ENCODE measurements at regions not wholly inside any gene's neighbourhood (a gene's known extent, or its start where the extent isn't known, plus 50 kb on each side); places are given as distances from the start of the nearest gene placed in this dataset.
"Not testable (repeated sequence)": the region's sequence is repeated elsewhere in the genome, so short reads cannot be mapped to it uniquely, and the experiment has no call there.

DNA sequence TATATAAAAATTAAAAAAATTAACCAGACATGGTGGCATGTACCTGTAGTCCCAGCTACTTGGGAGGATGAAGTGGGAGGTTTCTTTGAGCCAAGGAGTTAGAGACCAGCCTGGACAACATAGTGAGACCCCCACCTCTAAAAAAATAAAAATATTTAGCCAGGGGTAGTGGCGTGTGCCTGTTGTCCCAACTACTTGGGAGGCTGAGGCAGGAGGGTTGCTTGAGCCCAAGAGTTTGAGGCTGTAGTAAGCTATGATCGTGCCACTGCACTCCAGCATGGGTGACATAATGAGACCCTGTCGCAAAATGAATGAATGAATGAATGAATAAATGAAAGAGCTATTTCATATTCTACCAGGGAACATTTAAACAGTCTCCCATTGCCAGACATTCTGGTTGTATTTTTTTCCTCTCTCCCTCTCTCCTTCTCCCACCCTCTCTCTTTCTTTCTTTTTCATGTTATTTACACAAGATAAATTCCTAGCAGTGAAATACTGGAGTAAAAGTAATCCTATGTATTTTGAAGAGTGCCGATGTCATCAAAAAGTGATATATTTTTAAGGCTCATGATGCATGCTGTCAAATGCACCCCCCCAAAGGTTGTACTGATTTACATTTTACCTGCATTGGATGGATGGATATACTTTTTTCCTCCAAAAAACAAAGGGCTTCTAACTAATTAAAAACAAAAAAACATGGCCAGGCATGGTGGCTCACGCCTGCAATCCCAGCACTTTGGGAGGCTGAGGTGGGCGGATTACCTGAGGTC, 194.8 kb upstream of the ZNF217 start:
- Histone ChIP-seq H3K9ac (ENCODE audit: low read depth, low read length) (no peak overlapping the region), H3K36me3 (ENCODE audit: insufficient read depth, low read length) (no peaks in the 10 kb centered on the region), H3K9me3 (ENCODE audit: control insufficient read depth, insufficient read depth, low read length) (peaks cover 5% of the 10 kb centered on the region; the same call in 1 of the 2 replicates), H3K4me1 (ENCODE audit: insufficient read depth, low read length) (peaks cover 26% of the 10 kb centered on the region)

GRCh38 chr20:53787491-53787931, 193.9 kb upstream of the ZNF217 start:
- not testable (repeated sequence) for H3K9ac ChIP-seq (ENCODE audit: low read depth, low read length); H3K36me3 ChIP-seq (ENCODE audit: insufficient read depth, low read length); H3K9me3 ChIP-seq (ENCODE audit: control insufficient read depth, insufficient read depth, low read length)
- H3K4me1 ChIP-seq (ENCODE audit: insufficient read depth, low read length): peaks cover 26% of the 10 kb centered on the region

DNA sequence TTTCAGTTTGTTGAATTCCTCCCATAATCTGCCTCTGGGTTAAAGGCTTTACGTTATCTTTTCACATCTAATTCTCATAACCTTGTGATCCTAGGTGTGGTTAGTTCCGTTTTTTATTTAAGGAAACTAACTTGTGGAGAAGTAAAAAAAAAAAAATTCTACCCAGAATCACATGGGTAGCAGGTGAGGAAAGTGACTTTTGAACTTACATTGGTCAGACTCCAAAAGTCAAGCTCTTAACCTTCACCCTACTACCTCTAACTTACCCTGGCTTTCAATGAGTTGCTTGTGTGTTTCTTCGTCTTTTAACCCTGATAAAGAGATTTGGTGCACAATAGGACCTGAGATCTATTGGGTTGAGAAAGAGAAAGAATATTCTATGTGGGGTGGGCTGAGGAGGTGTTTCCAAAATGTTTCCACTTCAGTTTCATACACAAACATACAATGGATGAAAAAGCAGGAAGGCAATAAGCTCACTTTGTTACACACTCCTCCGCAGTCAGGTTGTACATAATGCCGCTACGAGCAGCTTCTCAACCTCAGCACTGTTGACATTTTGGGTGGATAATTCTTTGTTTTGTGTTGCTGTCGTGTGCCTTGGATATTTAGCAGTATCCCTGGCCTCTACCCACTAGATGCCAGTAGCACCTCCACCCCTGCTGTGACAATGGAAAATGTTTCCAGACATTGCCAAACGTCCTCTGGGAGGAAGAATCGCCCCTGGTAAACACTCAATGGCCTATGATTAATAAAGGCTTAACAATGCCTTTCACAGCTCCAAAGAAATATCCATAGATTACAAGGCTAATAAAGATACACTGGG, 193.0 kb upstream of the ZNF217 start:
- peaks cover 26% of the 10 kb centered on the region for H3K4me1 ChIP-seq (ENCODE audit: insufficient read depth, low read length)
- no peak overlapping the region for H3K9ac ChIP-seq (ENCODE audit: low read depth, low read length)
- no peaks in the 10 kb centered on the region for H3K36me3 ChIP-seq (ENCODE audit: insufficient read depth, low read length)
- H3K9me3 ChIP-seq (ENCODE audit: control insufficient read depth, insufficient read depth, low read length): no peaks in the 10 kb centered on the region

GRCh38 chr20:53786071-53786444, 192.4 kb upstream of the ZNF217 start:
- H3K9ac ChIP-seq (ENCODE audit: low read depth, low read length): no peak overlapping the region
- peaks cover 26% of the 10 kb centered on the region for H3K4me1 ChIP-seq (ENCODE audit: insufficient read depth, low read length)
- H3K36me3 ChIP-seq (ENCODE audit: insufficient read depth, low read length): no peaks in the 10 kb centered on the region
- H3K9me3 ChIP-seq (ENCODE audit: control insufficient read depth, insufficient read depth, low read length): no peaks in the 10 kb centered on the region

GRCh38 chr20:53785320-53785719, 191.7 kb upstream of the ZNF217 start:
- H3K36me3 ChIP-seq (ENCODE audit: insufficient read depth, low read length): no peaks in the 10 kb centered on the region
- peaks cover 21% of the 10 kb centered on the region for H3K4me1 ChIP-seq (ENCODE audit: insufficient read depth, low read length)
- no peak overlapping the region for H3K9ac ChIP-seq (ENCODE audit: low read depth, low read length)
- H3K9me3 ChIP-seq (ENCODE audit: control insufficient read depth, insufficient read depth, low read length): no peaks in the 10 kb centered on the region

- H3K9ac ChIP-seq (ENCODE audit: low read depth, low read length): no peak overlapping the region
- H3K36me3 ChIP-seq (ENCODE audit: insufficient read depth, low read length): no peaks in the 10 kb centered on the region
- no peaks in the 10 kb centered on the region for H3K9me3 ChIP-seq (ENCODE audit: control insufficient read depth, insufficient read depth, low read length)
- H3K4me1 ChIP-seq (ENCODE audit: insufficient read depth, low read length): peaks cover 11% of the 10 kb centered on the region
Measured at GRCh38 chr20:53783768-53784167, 190.1 kb upstream of the ZNF217 start.

- Histone ChIP-seq H3K36me3 (ENCODE audit: insufficient read depth, low read length) (no peaks in the 10 kb centered on the region), H3K9ac (ENCODE audit: low read depth, low read length) (no peak overlapping the region), H3K9me3 (ENCODE audit: control insufficient read depth, insufficient read depth, low read length) (no peaks in the 10 kb centered on the region), H3K4me1 (ENCODE audit: insufficient read depth, low read length) (peaks cover 11% of the 10 kb centered on the region)
Measured at GRCh38 chr20:53782612-53783246, 189.1 kb upstream of the ZNF217 start.

- Histone ChIP-seq H3K36me3 (ENCODE audit: insufficient read depth, low read length) (no peaks in the 10 kb centered on the region), H3K9me3 (ENCODE audit: control insufficient read depth, insufficient read depth, low read length) (no peaks in the 10 kb centered on the region), H3K4me1 (ENCODE audit: insufficient read depth, low read length) (no peaks in the 10 kb centered on the region), H3K9ac (ENCODE audit: low read depth, low read length) (no peak overlapping the region)
Measured at GRCh38 chr20:53779822-53780221, 186.2 kb upstream of the ZNF217 start.

GRCh38 chr20:53778736-53779135, 185.1 kb upstream of the ZNF217 start:
- H3K4me1 ChIP-seq (ENCODE audit: insufficient read depth, low read length): no peaks in the 10 kb centered on the region
- H3K36me3 ChIP-seq (ENCODE audit: insufficient read depth, low read length): no peaks in the 10 kb centered on the region
- H3K9me3 ChIP-seq (ENCODE audit: control insufficient read depth, insufficient read depth, low read length): no peaks in the 10 kb centered on the region
- no peak overlapping the region for H3K9ac ChIP-seq (ENCODE audit: low read depth, low read length)

DNA sequence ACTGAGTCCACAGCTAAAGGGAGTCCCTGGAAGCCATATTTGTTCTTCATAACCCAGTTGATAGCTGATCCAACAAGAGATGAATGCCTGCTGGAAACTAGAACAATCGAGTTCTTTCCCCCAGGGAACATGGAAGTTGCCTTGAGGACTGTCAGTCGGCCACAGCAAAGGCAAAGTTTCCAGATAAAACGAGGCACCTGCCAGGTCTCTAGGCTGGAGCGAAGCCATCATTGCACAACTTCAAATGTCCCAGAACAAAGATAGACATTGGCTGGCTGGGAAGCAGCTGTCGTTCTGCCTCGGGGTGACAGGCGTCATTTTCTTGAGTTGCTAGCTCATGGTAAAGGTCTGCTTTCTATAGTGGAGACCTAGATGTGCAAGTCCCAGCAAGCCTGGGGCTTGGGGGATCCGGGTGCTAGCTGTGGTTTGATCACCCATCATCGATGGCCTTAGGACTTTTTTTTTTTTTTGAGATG, 184.4 kb upstream of the ZNF217 start:
- Histone ChIP-seq H3K4me1 (ENCODE audit: insufficient read depth, low read length) (no peaks in the 10 kb centered on the region), H3K36me3 (ENCODE audit: insufficient read depth, low read length) (no peaks in the 10 kb centered on the region), H3K9ac (ENCODE audit: low read depth, low read length) (no peak overlapping the region), H3K9me3 (ENCODE audit: control insufficient read depth, insufficient read depth, low read length) (no peaks in the 10 kb centered on the region)

GRCh38 chr20:53777402-53777801, 183.8 kb upstream of the ZNF217 start:
- H3K4me1 ChIP-seq (ENCODE audit: insufficient read depth, low read length); H3K36me3 ChIP-seq (ENCODE audit: insufficient read depth, low read length); H3K9me3 ChIP-seq (ENCODE audit: control insufficient read depth, insufficient read depth, low read length); H3K9ac ChIP-seq (ENCODE audit: low read depth, low read length): not testable (repeated sequence)

GRCh38 chr20:53776858-53777257, 183.2 kb upstream of the ZNF217 start:
- no peaks in the 10 kb centered on the region for H3K9me3 ChIP-seq (ENCODE audit: control insufficient read depth, insufficient read depth, low read length)
- no peaks in the 10 kb centered on the region for H3K36me3 ChIP-seq (ENCODE audit: insufficient read depth, low read length)
- no peaks in the 10 kb centered on the region for H3K4me1 ChIP-seq (ENCODE audit: insufficient read depth, low read length)
- no peak overlapping the region for H3K9ac ChIP-seq (ENCODE audit: low read depth, low read length)

- Histone ChIP-seq H3K9ac (ENCODE audit: low read depth, low read length) (no peak overlapping the region), H3K4me1 (ENCODE audit: insufficient read depth, low read length) (no peaks in the 10 kb centered on the region), H3K36me3 (ENCODE audit: insufficient read depth, low read length) (no peaks in the 10 kb centered on the region), H3K9me3 (ENCODE audit: control insufficient read depth, insufficient read depth, low read length) (no peaks in the 10 kb centered on the region)
Measured at GRCh38 chr20:53774461-53775203, 181.0 kb upstream of the ZNF217 start.

- H3K9ac ChIP-seq (ENCODE audit: low read depth, low read length): no peak overlapping the region
- H3K4me1 ChIP-seq (ENCODE audit: insufficient read depth, low read length): peaks cover 5% of the 10 kb centered on the region
- H3K9me3 ChIP-seq (ENCODE audit: control insufficient read depth, insufficient read depth, low read length): no peaks in the 10 kb centered on the region
- no peaks in the 10 kb centered on the region for H3K36me3 ChIP-seq (ENCODE audit: insufficient read depth, low read length)
Measured at GRCh38 chr20:53773792-53774401, 180.3 kb upstream of the ZNF217 start.
